GM12865 (cell line): ENCODE measurements at regions not wholly inside any gene's neighbourhood (a gene's known extent, or its start where the extent isn't known, plus 50 kb on each side); places are given as distances from the start of the nearest gene placed in this dataset.

Experiments used
- DNase-seq: peaks from one replicate; pipeline ENCODE4 v3.0.0; 2010; ENCODE audit warnings: low read depth
- H3K4me3 ChIP-seq: 2 replicates; pipeline ENCODE4 v1.5.1; 2011; ENCODE audit warnings: mild to moderate bottlenecking, low read depth, low read length, control low read depth
- TF ChIP-seq, protein P1 (sequence below): IDR thresholded peaks from 2 replicates; pipeline ENCODE4 v1.5.1; 2011; ENCODE audit warnings: low read length, control low read depth, low read depth, inconsistent platforms; ENCODE audit not compliant: insufficient read depth; ENCODE audit errors: missing control alignments

DNA sequence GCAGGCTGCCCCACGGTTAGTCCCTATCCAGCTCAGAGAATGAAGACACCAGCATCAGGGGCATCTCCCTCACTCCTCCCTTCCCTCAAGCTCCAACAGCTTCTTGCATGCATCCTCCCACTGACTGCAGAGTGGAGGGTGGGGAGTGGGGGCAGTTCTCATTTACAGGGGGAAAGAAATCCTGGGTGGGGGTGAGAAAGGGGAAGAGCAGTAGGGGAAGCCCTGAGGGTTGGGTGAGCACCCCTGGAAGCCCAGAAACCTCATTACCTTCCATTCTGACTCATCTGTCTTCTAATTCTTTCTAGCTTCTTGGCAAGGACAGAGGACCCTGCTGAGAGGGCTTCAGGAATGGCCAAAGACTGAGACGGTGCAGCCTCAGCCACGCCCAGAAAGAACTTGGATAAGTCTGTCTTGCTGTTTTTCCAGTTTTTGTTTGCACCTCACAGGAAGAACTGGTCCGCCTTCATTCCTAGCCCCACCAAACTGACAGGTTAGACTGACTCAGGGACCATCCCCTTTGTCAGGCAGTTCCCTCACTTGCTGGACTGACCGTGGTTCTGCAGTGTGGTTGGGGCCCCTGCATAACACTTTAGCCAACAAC is 52.5 kb upstream of the WSB1 start:
- H3K4me3 ChIP-seq = no peak overlapping the region
- TF ChIP-seq, protein P1, sequence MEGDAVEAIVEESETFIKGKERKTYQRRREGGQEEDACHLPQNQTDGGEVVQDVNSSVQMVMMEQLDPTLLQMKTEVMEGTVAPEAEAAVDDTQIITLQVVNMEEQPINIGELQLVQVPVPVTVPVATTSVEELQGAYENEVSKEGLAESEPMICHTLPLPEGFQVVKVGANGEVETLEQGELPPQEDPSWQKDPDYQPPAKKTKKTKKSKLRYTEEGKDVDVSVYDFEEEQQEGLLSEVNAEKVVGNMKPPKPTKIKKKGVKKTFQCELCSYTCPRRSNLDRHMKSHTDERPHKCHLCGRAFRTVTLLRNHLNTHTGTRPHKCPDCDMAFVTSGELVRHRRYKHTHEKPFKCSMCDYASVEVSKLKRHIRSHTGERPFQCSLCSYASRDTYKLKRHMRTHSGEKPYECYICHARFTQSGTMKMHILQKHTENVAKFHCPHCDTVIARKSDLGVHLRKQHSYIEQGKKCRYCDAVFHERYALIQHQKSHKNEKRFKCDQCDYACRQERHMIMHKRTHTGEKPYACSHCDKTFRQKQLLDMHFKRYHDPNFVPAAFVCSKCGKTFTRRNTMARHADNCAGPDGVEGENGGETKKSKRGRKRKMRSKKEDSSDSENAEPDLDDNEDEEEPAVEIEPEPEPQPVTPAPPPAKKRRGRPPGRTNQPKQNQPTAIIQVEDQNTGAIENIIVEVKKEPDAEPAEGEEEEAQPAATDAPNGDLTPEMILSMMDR = no peak
- peak; percentile 61 for DNase-seq

DNA sequence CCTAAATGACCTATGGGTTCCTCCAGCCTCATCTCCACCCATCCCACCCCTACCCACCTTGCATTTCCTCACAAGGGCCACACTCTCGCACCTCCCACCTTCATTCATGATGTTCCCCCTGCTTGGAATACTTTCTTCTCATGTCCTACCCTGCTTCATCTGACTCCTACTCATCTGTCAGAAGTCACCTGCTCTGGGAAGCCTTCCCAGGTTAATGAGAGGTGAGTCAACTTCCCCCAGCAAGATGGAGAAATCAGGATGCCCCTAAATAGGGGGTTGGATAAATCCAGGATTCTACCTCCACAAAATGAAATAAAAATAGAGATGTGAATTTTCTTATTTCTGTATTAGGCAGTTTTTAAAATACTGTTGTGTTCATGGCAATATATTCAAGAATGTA is 51.0 kb upstream of the WSB1 start:
- no peak overlapping the region for H3K4me3 ChIP-seq
- TF ChIP-seq, protein P1 = no peak
- DNase-seq = no peak

DNA sequence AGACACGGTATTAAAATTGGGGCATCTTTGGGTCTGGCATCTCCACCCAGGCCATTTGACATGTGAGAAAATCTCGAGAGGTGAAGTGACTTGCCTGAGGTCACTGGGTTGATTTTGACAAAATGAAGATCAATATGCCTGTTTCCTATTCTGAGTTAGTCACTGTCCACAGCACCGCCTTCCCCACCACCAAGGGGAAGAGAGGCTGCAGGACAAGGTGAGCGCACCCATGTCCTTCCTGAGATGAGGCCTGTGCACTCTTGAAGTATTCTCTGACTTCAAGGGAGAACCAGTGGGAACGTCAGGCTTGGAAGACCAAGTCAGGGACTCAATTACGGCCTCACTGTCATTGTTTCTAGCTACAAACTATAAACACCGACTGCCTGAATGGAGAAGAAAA is 49.9 kb upstream of the WSB1 start:
- H3K4me3 ChIP-seq = no peak overlapping the region
- DNase-seq = no peak
- TF ChIP-seq, protein P1 = no peak
